ENCODE measurements at regions not wholly inside any gene's neighbourhood (a gene's known extent, or its start where the extent isn't known, plus 50 kb on each side); places are given as distances from the start of the nearest gene placed in this dataset.

- Histone ChIP-seq H3K79me2 (ENCODE audit: insufficient read depth, low read length) (no peaks in the 10 kb centered on the region), H3K27me3 (ENCODE audit: insufficient read depth, low read length) (no peaks in the 10 kb centered on the region), H4K20me1 (ENCODE audit: control insufficient read depth, insufficient read depth, insufficient read length) (no peaks in the 10 kb centered on the region), H3K14ac (ENCODE audit: insufficient read depth, low read length) (no peak overlapping the region), H4K8ac (replicated peaks; ENCODE audit: insufficient read length, low read depth, low read length) (no peak overlapping the region), H2BK120ac (ENCODE audit: low read depth, low read length, poor library complexity, severe bottlenecking) (no peak overlapping the region), H3K18ac (ENCODE audit: insufficient read length, low read depth, low read length) (no peak overlapping the region), H2BK15ac (ENCODE audit: low read depth, low read length) (no peak overlapping the region), H3K4me1 (ENCODE audit: insufficient read depth, low read length) (no peaks in the 10 kb centered on the region; the same call in 1 of the 2 replicates), H3K9me3 (ENCODE audit: control insufficient read depth, low read depth, low read length) (no peaks in the 10 kb centered on the region), H3K23ac (ENCODE audit: insufficient read length, low read depth, low read length) (no peak overlapping the region), H2BK5ac (ENCODE audit: insufficient read length, low read length) (no peak overlapping the region), H2BK12ac (ENCODE audit: insufficient read length, low read depth, low read length) (no peak overlapping the region), H2BK20ac (ENCODE audit: low read depth, low read length, poor library complexity, severe bottlenecking) (no peak overlapping the region), H2AK5ac (ENCODE audit: insufficient read length, low read length) (no peak overlapping the region), H4K5ac (ENCODE audit: insufficient read length, low read depth, low read length) (no peak overlapping the region), H3K4me2 (ENCODE audit: insufficient read depth, insufficient read length, low read length) (no peak overlapping the region), H3K4ac (ENCODE audit: low read depth, low read length) (no peak overlapping the region), H3K23me2 (ENCODE audit: insufficient read length, low read depth, low read length, poor library complexity, severe bottlenecking) (no peaks in the 10 kb centered on the region), H3K27ac (ENCODE audit: insufficient read length, low read depth, low read length) (no peak overlapping the region), H3K79me1 (ENCODE audit: insufficient read depth, low read depth, low read length, poor library complexity, severe bottlenecking) (no peaks in the 10 kb centered on the region), H3K56ac (ENCODE audit: insufficient read length, low read depth, low read length) (no peak overlapping the region), H4K91ac (ENCODE audit: insufficient read length, low read depth, low read length) (no peak overlapping the region), H3K9ac (ENCODE audit: extremely low read depth, insufficient read length, low read length) (no peak overlapping the region), H2AFZ (ENCODE audit: low read length) (no peak overlapping the region), H3T11ph (ENCODE audit: low read length) (no peak overlapping the region)
- H3K4me3 Mint-ChIP-seq, result no peak overlapping the region
- no peak overlapping the region for H3K27ac Mint-ChIP-seq
- no peaks in the 10 kb centered on the region for H3K9me3 Mint-ChIP-seq
- no peaks in the 10 kb centered on the region for H3K36me3 Mint-ChIP-seq (ENCODE audit: insufficient read depth in 1 of 3, low read depth in 3 of 3)
- no peak for TF ChIP-seq CTCF (conservative IDR thresholded peaks at IDR 0.05)
- H3K27me3 Mint-ChIP-seq (ENCODE audit: low read depth), result no peaks in the 10 kb centered on the region
- WGBS (ENCODE audit: extremely low coverage, insufficient read length, low lambda C conversion rate), result no CpG with 5 or more reads among the region's 6 CpGs
- DNase-seq, result no peak
- H3K4me1 Mint-ChIP-seq, result peaks cover 24 to 36% of the 10 kb centered on the region in 2 experiments
Measured at GRCh38 chr1:163439471-163439870, 117.7 kb downstream of the NUF2 start.
